Neural cell (in vitro differentiated cells): ENCODE measurements at regions not wholly inside any gene's neighbourhood (a gene's known extent, or its start where the extent isn't known, plus 50 kb on each side); places are given as distances from the start of the nearest gene placed in this dataset.

Experiments used
- H2AFZ ChIP-seq: fragments of 200-600, 300-800 bp; sonication (generic), shearing (Covaris generic); 2 replicates; pipeline ENCODE4 v1.6.0; 2014; ENCODE audit warnings: low read depth, mild to moderate bottlenecking, antibody characterized with exemption, low read length, moderate library complexity
- H3F3A ChIP-seq: fragments of 200-600 bp; shearing (Covaris generic); 2 replicates; pipeline ENCODE4 v1.6.1; 2016; ENCODE audit warnings: mild to moderate bottlenecking, moderate library complexity, mixed read lengths, antibody characterized with exemption, low read length; ENCODE audit not compliant: insufficient read depth, poor library complexity, severe bottlenecking
- H3K27ac ChIP-seq: fragments of 200-600, 300-800 bp; sonication (generic), shearing (Covaris generic); 2 replicates; pipeline ENCODE4 v1.5.1; 2014; ENCODE audit warnings: mild to moderate bottlenecking, low read length, moderate library complexity
- H3K27me3 ChIP-seq: fragments of 300-800, 200-600 bp; sonication (generic), shearing (Covaris generic); 2 replicates; pipeline ENCODE4 v1.6.0; 2014; ENCODE audit warnings: mild to moderate bottlenecking, low read depth, low read length, moderate library complexity; ENCODE audit not compliant: insufficient read depth
- H3K36me3 ChIP-seq: fragments of 300-800, 200-600 bp; sonication (generic), shearing (Covaris generic); 2 replicates; pipeline ENCODE4 v1.5.1; 2014; ENCODE audit warnings: mild to moderate bottlenecking, antibody characterized with exemption, low read length, moderate library complexity; ENCODE audit not compliant: insufficient read depth
- H3K4me2 ChIP-seq: fragments of 300-800, 200-600 bp; sonication (generic), shearing (Covaris generic); 2 replicates; pipeline ENCODE4 v1.6.0; 2014; ENCODE audit warnings: mild to moderate bottlenecking, low read length
- H3K4me3 ChIP-seq: fragments of 300-800, 200-600 bp; sonication (generic), shearing (Covaris generic); 2 replicates; pipeline ENCODE4 v1.5.1; 2014; ENCODE audit warnings: mild to moderate bottlenecking, low read length, moderate library complexity
- H3K79me2 ChIP-seq: fragments of 200-600 bp; shearing (Covaris generic); replicated peaks from 2 replicates; pipeline ENCODE4 v1.6.0; 2014; ENCODE audit warnings: mild to moderate bottlenecking, low read length, moderate library complexity; ENCODE audit not compliant: insufficient read depth
- H3K9ac ChIP-seq: fragments of 300-800, 200-600 bp; sonication (generic), shearing (Covaris generic); 2 replicates; pipeline ENCODE4 v1.6.1; 2016; ENCODE audit warnings: mild to moderate bottlenecking, low read length, mixed read lengths
- H3K9me2 ChIP-seq: fragments of 200-600 bp; shearing (Covaris generic); 2 replicates; pipeline ENCODE4 v1.6.1; 2016; ENCODE audit warnings: mild to moderate bottlenecking, low read length, mixed read lengths; ENCODE audit not compliant: insufficient read depth
- H3K9me3 ChIP-seq: fragments of 200-600, 300-800 bp; sonication (generic), shearing (Covaris generic); 2 replicates; pipeline ENCODE4 v1.6.1; 2016; ENCODE audit warnings: mild to moderate bottlenecking, mixed run types, low read length, moderate library complexity, mixed read lengths
- H4K20me1 ChIP-seq: fragments of 200-600 bp; shearing (Covaris generic); 2 replicates; pipeline ENCODE4 v1.6.1; 2016; ENCODE audit warnings: mild to moderate bottlenecking, mixed run types; ENCODE audit not compliant: insufficient read depth
- CTCF ChIP-seq: fragments of 450-650 bp; IDR thresholded peaks from 2 replicates; pipeline ENCODE4 v1.5.1; 2014; ENCODE audit warnings: antibody characterized with exemption, mild to moderate bottlenecking, moderate library complexity; ENCODE audit not compliant: poor library complexity, severe bottlenecking
- EP300 ChIP-seq: fragments of 450-650 bp; conservative IDR thresholded peaks from 2 replicates; pipeline ENCODE4 v1.6.1; 2014; ENCODE audit warnings: antibody characterized with exemption, mild to moderate bottlenecking, moderate library complexity; ENCODE audit not compliant: poor library complexity, severe bottlenecking
- EZH2 ChIP-seq: fragments of 200-600, 300-800 bp; shearing (Covaris generic), sonication (generic); IDR thresholded peaks from 2 replicates; pipeline ENCODE4 v1.6.1; 2014; ENCODE audit warnings: antibody characterized with exemption, low read length, borderline replicate concordance, mild to moderate bottlenecking; ENCODE audit not compliant: insufficient read depth, poor library complexity, severe bottlenecking
- MXI1 ChIP-seq: fragments of 450-650 bp; conservative IDR thresholded peaks from 2 replicates; pipeline ENCODE4 v1.6.1; 2014; ENCODE audit warnings: antibody characterized with exemption, mild to moderate bottlenecking; ENCODE audit not compliant: poor library complexity, severe bottlenecking
- POLR2AphosphoS5 ChIP-seq: IDR thresholded peaks from 2 replicates; pipeline ENCODE4 v1.6.1; 2012
- RAD21 ChIP-seq: fragments of 450-650 bp; conservative IDR thresholded peaks from 2 replicates; pipeline ENCODE4 v1.6.1; 2014; ENCODE audit warnings: antibody characterized with exemption, mild to moderate bottlenecking, moderate library complexity
- REST ChIP-seq: IDR thresholded peaks from 2 replicates; pipeline ENCODE4 v1.6.1; 2012; ENCODE audit warnings: borderline replicate concordance
- SMC3 ChIP-seq: fragments of 450-650 bp; conservative IDR thresholded peaks from 2 replicates; pipeline ENCODE4 v1.6.1; 2014; ENCODE audit warnings: antibody characterized with exemption, mild to moderate bottlenecking, moderate library complexity; ENCODE audit not compliant: poor library complexity
- TAF1 ChIP-seq: IDR thresholded peaks from 2 replicates; pipeline ENCODE4 v1.6.1; 2012; ENCODE audit warnings: low read depth

GRCh38 chr10:50981904-50982303 is 92.4 kb upstream of the PRKG1 start:
- H4K20me1 ChIP-seq: no peaks in the 10 kb centered on the region
- TF ChIP-seq EZH2: no peak
- no peak for TF ChIP-seq MXI1
- TF ChIP-seq CTCF: no peak
- H3K9me2 ChIP-seq: no peaks in the 10 kb centered on the region
- H3F3A ChIP-seq: no peaks in the 10 kb centered on the region
- no peak overlapping the region for H2AFZ ChIP-seq
- no peaks in the 10 kb centered on the region for H3K27me3 ChIP-seq
- no peaks in the 10 kb centered on the region for H3K79me2 ChIP-seq
- no peaks in the 10 kb centered on the region for H3K9me3 ChIP-seq
- no peak overlapping the region for H3K4me3 ChIP-seq
- no peaks in the 10 kb centered on the region for H3K36me3 ChIP-seq
- no peak overlapping the region for H3K9ac ChIP-seq
- no peak overlapping the region for H3K27ac ChIP-seq
- H3K4me2 ChIP-seq: no peak overlapping the region

GRCh38 chr10:50982989-50983388 is 91.3 kb upstream of the PRKG1 start:
- Histone ChIP-seq H3K9me2 (no peaks in the 10 kb centered on the region), H2AFZ (no peak overlapping the region), H3K9me3 (no peaks in the 10 kb centered on the region), H3K36me3 (no peaks in the 10 kb centered on the region), H4K20me1 (no peaks in the 10 kb centered on the region), H3F3A (no peaks in the 10 kb centered on the region), H3K27me3 (no peaks in the 10 kb centered on the region), H3K79me2 (no peaks in the 10 kb centered on the region), H3K4me3 (no peak overlapping the region), H3K9ac (no peak overlapping the region), H3K4me2 (no peak overlapping the region), H3K27ac (no peak overlapping the region)
- TF ChIP-seq MXI1 (no peak), CTCF (no peak), EZH2 (no peak), POLR2AphosphoS5 (no peak), TAF1 (no peak), REST (no peak), SMC3 (no peak), EP300 (no peak), RAD21 (no peak)
